Endothelial cell of umbilical vein (primary cell): ENCODE measurements at regions not wholly inside any gene's neighbourhood (a gene's known extent, or its start where the extent isn't known, plus 50 kb on each side); places are given as distances from the start of the nearest gene placed in this dataset.

Experiments
- BruUV-seq: library from RNA; stranded (reverse); fragments of 400-500 nt; replicated peaks from 2 replicates; lab custom pipeline; 2021; lab: Mats Ljungman, UMichigan
- CTCF ChIA-PET: fragments of 300-600, 350-600 bp; sonication (Branson Sonifier 250); formaldehyde crosslinking; loops from one replicate; lab custom pipeline; 2021; ENCODE audit warnings: antibody characterized with exemption, inconsistent platforms; lab: Charles Lee
- POLR2A ChIA-PET: fragments of 300-600, 350-600 bp; sonication (Branson Sonifier 250); formaldehyde crosslinking; loops from one replicate; lab custom pipeline; 2021; ENCODE audit warnings: antibody characterized with exemption, inconsistent platforms; lab: Charles Lee
- DNase-seq: peaks from one replicate; pipeline ENCODE4 v3.0.0-alpha.2; 2011; ENCODE audit warnings: low read depth, low spot score
- FAIRE-seq: peaks from 2 replicates; lab custom pipeline; 2011; peaks lifted over from hg19 to GRCh38; lab: Jason Lieb, UNC
- H2AFZ ChIP-seq: 2 replicates; pipeline ENCODE4 v1.6.0; 2012; ENCODE audit warnings: low read depth, low read length, control low read depth, inconsistent platforms
- H3K27ac ChIP-seq: 2 replicates; pipeline ENCODE4 v1.5.1; 2011; ENCODE audit warnings: low read depth, mild to moderate bottlenecking, control low read depth, low read length, moderate library complexity; ENCODE audit not compliant: insufficient read depth
- H3K27me3 ChIP-seq, 2 experiments: 2 replicates each; pipeline versions ENCODE4 v1.6.0 to v1.6.1; 2011; ENCODE audit warnings: low read length in 2 of 2, mixed read lengths in 1 of 2; ENCODE audit not compliant: control insufficient read depth in 2 of 2, insufficient read depth in 2 of 2
- H3K36me3 ChIP-seq, 2 experiments: 2 replicates in 1 of 2; 3 replicates in 1 of 2; pipeline ENCODE4 v1.5.1; 2011; ENCODE audit warnings: low read length in 2 of 2, mild to moderate bottlenecking in 1 of 2, moderate library complexity in 1 of 2; ENCODE audit not compliant: control insufficient read depth in 2 of 2, insufficient read depth in 2 of 2; ENCODE audit errors: extremely low read depth in 1 of 2
- H3K4me1 ChIP-seq: 3 replicates; pipeline ENCODE4 v1.5.1; 2011; ENCODE audit warnings: mild to moderate bottlenecking, low read length; ENCODE audit not compliant: control insufficient read depth, insufficient read depth; ENCODE audit errors: extremely low read depth
- H3K4me2 ChIP-seq: 2 replicates; pipeline ENCODE4 v1.6.1; 2011; ENCODE audit warnings: low read length, control low read depth, mixed read lengths; ENCODE audit not compliant: insufficient read depth
- H3K4me3 ChIP-seq, 3 experiments: fragments of 200-600 bp in 1 of 3; sonication (generic), shearing (Covaris generic) in 1 of 3; replicated peaks in 1 of 3; 2 replicates each; pipeline ENCODE4 v1.5.1; 2011 to 2016; ENCODE audit warnings: control low read depth in 3 of 3, low read length in 3 of 3, mild to moderate bottlenecking in 2 of 3, inconsistent platforms in 1 of 3, low read depth in 1 of 3, moderate library complexity in 1 of 3; ENCODE audit not compliant: insufficient read depth in 1 of 3
- H3K79me2 ChIP-seq: 2 replicates; pipeline ENCODE4 v1.6.0; 2012; ENCODE audit warnings: low read length, inconsistent platforms; ENCODE audit not compliant: control insufficient read depth, insufficient read depth
- H3K9ac ChIP-seq: replicated peaks from 2 replicates; pipeline ENCODE3; 2011; ENCODE audit warnings: low read length, control low read depth; ENCODE audit not compliant: insufficient read depth; ENCODE audit errors: extremely low read depth
- H3K9me1 ChIP-seq: replicated peaks from 3 replicates; pipeline ENCODE4 v1.6.0; 2011; ENCODE audit warnings: mild to moderate bottlenecking, low read length; ENCODE audit not compliant: control insufficient read depth, insufficient read depth; ENCODE audit errors: extremely low read depth
- H3K9me3 ChIP-seq: replicated peaks from 2 replicates; pipeline ENCODE4 v1.5.1; 2012; ENCODE audit warnings: low read length, inconsistent platforms; ENCODE audit not compliant: control insufficient read depth, insufficient read depth
- H4K20me1 ChIP-seq: replicated peaks from 2 replicates; pipeline ENCODE3; 2011; ENCODE audit warnings: mild to moderate bottlenecking, low read length; ENCODE audit not compliant: control insufficient read depth, insufficient read depth; ENCODE audit errors: extremely low read depth
- EZH2 ChIP-seq: IDR thresholded peaks from 2 replicates; pipeline ENCODE4 v1.6.1; 2012; ENCODE audit warnings: borderline replicate concordance, low read depth, mild to moderate bottlenecking, moderate library complexity, low read length, inconsistent platforms; ENCODE audit not compliant: severe bottlenecking
- FOS ChIP-seq: IDR thresholded peaks from 2 replicates; pipeline ENCODE4 v1.6.1; 2011; ENCODE audit warnings: mild to moderate bottlenecking, low read length, moderate library complexity, borderline replicate concordance; ENCODE audit not compliant: insufficient read depth
- GATA2 ChIP-seq: IDR thresholded peaks from 2 replicates; pipeline ENCODE4 v1.7.0; 2011; ENCODE audit warnings: low read depth, mild to moderate bottlenecking, moderate library complexity, mixed read lengths, low read length; ENCODE audit not compliant: insufficient read length, insufficient read depth
- JUN ChIP-seq: IDR thresholded peaks from 2 replicates; pipeline ENCODE4 v1.6.1; 2011; ENCODE audit warnings: borderline replicate concordance, low read depth; ENCODE audit not compliant: insufficient read length, insufficient read depth
- MAX ChIP-seq: IDR thresholded peaks from 2 replicates; pipeline ENCODE4 v1.6.1; 2011; ENCODE audit not compliant: insufficient read depth, insufficient read length
- MYC ChIP-seq: IDR thresholded peaks from one replicate; pipeline ENCODE4 v1.6.1; 2011; ENCODE audit warnings: mild to moderate bottlenecking, low read depth, low read length
- POLR2A ChIP-seq: IDR thresholded peaks from 2 replicates; pipeline ENCODE4 v1.6.1; 2012; ENCODE audit warnings: low read depth, mild to moderate bottlenecking, control low read depth, low read length
- POLR2AphosphoS5 ChIP-seq: IDR thresholded peaks from 2 replicates; pipeline ENCODE4 v1.6.1; 2012; ENCODE audit warnings: low read depth, mild to moderate bottlenecking, control low read depth, low read length, moderate library complexity; ENCODE audit not compliant: insufficient read depth
- dilution Hi-C: fragments of 300-500 bp; cut with MboI; formaldehyde crosslinking; loops from one replicate; pipeline ENCODE4 v1.15.0; 2019; ENCODE audit warnings: low sequenced_read_pairs; ENCODE audit not compliant: extremely low pct_ligation_motif_present
- intact Hi-C: fragments of 100-400 bp; cut with micrococcal nuclease; formaldehyde crosslinking; loops from one replicate; pipeline ENCODE4 v1.10.0; 2022
- TF ChIP-seq, protein P1 (sequence below), 2 donors: IDR thresholded peaks; 1 replicate in 1 of 2; 2 replicates in 1 of 2; pipeline ENCODE4 v1.5.1; 2011; ENCODE audit warnings: low read length in 2 of 2, mild to moderate bottlenecking in 2 of 2, moderate library complexity in 2 of 2, control low read depth in 1 of 2, inconsistent platforms in 1 of 2, low read depth in 1 of 2; ENCODE audit not compliant: insufficient read depth in 1 of 2; ENCODE audit errors: extremely low read depth in 1 of 2

- Histone ChIP-seq H3K4me2 (no peak overlapping the region), H4K20me1 (no peaks in the 10 kb centered on the region), H3K9me3 (no peaks in the 10 kb centered on the region), H3K27ac (no peak overlapping the region), H3K9ac (no peak overlapping the region), H3K27me3 (no peaks in the 10 kb centered on the region), H3K4me3 (no peak overlapping the region), H2AFZ (no peak overlapping the region), H3K36me3 (no peaks in the 10 kb centered on the region), H3K4me1 (no peaks in the 10 kb centered on the region), H3K9me1 (no peaks in the 10 kb centered on the region), H3K79me2 (no peaks in the 10 kb centered on the region)
- TF ChIP-seq POLR2A = no peak
- TF ChIP-seq JUN = no peak
- TF ChIP-seq FOS = no peak
- TF ChIP-seq, protein P1, sequence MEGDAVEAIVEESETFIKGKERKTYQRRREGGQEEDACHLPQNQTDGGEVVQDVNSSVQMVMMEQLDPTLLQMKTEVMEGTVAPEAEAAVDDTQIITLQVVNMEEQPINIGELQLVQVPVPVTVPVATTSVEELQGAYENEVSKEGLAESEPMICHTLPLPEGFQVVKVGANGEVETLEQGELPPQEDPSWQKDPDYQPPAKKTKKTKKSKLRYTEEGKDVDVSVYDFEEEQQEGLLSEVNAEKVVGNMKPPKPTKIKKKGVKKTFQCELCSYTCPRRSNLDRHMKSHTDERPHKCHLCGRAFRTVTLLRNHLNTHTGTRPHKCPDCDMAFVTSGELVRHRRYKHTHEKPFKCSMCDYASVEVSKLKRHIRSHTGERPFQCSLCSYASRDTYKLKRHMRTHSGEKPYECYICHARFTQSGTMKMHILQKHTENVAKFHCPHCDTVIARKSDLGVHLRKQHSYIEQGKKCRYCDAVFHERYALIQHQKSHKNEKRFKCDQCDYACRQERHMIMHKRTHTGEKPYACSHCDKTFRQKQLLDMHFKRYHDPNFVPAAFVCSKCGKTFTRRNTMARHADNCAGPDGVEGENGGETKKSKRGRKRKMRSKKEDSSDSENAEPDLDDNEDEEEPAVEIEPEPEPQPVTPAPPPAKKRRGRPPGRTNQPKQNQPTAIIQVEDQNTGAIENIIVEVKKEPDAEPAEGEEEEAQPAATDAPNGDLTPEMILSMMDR (IDR thresholded peaks at IDR 0.05; ENCODE audit: extremely low read depth in 1 of 2, insufficient read depth in 1 of 2, low read depth in 1 of 2, low read length in 2 of 2) = no peak
- TF ChIP-seq EZH2 = no peak
- no peak for TF ChIP-seq MAX
- TF ChIP-seq MYC = no peak
- no peak for TF ChIP-seq POLR2AphosphoS5
- no peak for TF ChIP-seq GATA2
- ChIA-PET CTCF (interaction anchor here (1.1 kb wide), 1 partner anchor 9 kb away, joined by 4 read pairs; no protein-coding TSS in a partner anchor), POLR2A (no interaction called here)
- intact Hi-C loops (no loop called here), dilution Hi-C loops (no loop called here)
- no TSS peak for BruUV-seq
- DNase-seq (no peak), FAIRE-seq (no peak)
These were observed 379.4 kb downstream of the PLPP3 start for GRCh38 chr1:56199956-56200355.
